SH-SY5Y (cell line): ENCODE measurements at regions not wholly inside any gene's neighbourhood (a gene's known extent, or its start where the extent isn't known, plus 50 kb on each side); places are given as distances from the start of the nearest gene placed in this dataset.

Experiments
- GATA2 ChIP-seq: IDR thresholded peaks from 2 replicates; pipeline ENCODE4 v1.6.1; 2011; ENCODE audit warnings: mild to moderate bottlenecking, low read depth, low read length
- GATA3 ChIP-seq: IDR thresholded peaks from 2 replicates; pipeline ENCODE4 v1.6.1; 2011; ENCODE audit warnings: low read depth, mild to moderate bottlenecking, low read length, moderate library complexity

DNA sequence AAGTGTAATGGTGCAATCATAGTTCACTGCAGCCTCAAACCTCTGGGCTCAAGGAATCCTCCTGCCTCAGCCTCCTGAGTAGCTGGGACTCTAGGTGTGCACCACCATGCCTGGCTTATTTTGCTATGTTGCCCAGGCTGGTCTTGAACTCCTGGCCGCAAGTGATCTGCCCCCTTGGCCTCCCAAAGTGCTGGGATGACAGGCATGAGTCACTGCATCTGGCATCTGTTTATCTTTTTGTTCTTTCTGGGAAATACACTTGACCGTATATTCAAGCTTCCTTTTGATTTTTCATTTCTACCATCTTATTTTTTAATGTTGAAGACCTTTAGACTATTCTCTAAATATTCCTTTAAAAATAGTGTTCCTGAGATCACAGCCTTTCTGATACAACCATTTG is 82.4 kb upstream of the OSBPL8 start:
- TF ChIP-seq GATA2 (no peak), GATA3 (no peak)

DNA sequence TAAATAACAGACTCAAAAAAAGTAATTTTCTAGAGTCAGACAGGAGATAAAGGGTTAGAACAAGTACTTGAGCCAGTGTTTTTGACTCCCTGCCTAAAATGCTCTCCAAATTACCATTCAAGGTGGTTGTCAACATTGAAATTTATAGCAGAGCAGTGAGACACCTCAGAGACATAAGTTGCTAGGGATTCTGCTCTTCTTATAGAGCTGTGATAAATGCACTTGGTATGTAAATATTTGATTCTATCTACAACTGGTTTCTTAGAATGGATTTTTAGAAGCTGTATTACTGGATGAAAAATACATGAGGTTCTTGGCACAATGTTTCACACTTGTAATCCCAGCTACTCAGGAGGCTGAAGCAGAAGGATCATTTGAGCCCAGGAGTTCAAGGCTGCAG is 83.9 kb upstream of the OSBPL8 start:
- TF ChIP-seq GATA3 (no peak), GATA2 (no peak)

DNA sequence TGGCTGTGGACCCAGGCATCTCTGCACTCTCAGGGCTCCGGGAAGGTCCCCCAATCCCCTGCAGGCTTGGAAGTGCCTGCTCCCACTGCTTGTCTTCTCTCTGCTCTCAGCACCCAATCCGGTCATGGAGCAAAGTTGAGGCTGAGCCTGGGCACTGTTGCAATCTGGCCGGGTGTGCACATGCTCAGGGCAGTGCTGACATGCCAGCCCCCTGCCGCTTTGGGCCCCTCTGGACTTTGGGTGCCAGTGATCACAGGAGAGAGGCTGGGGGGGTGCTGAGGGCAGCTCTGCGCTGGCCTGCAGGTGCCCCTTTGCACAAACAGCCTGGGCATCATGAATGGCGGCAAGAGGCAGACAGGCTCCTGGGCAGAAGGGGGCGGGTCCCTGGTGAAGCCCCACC is 85.4 kb upstream of the OSBPL8 start:
- TF ChIP-seq GATA2 (no peak), GATA3 (no peak)

DNA sequence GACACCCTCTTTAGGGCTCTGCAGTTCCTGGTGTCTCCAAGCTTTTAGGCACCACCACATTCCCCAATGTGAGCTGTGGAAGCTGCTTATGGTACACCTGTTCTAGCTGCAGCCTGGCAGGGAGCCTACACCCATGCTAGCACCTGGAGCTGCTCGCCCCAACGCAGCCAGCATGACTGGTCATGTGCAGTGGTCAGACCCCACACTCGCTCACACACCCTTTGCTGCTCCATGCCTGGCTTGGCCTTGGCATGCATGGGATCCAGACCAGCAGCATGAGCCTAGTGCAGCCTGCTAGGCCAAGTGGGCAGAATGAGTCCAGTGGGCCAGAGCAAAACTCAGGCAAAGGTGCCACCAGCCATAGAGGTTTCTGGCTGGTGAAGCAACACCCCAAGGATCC is 86.4 kb upstream of the OSBPL8 start:
- TF ChIP-seq GATA3 (no peak), GATA2 (no peak)

DNA sequence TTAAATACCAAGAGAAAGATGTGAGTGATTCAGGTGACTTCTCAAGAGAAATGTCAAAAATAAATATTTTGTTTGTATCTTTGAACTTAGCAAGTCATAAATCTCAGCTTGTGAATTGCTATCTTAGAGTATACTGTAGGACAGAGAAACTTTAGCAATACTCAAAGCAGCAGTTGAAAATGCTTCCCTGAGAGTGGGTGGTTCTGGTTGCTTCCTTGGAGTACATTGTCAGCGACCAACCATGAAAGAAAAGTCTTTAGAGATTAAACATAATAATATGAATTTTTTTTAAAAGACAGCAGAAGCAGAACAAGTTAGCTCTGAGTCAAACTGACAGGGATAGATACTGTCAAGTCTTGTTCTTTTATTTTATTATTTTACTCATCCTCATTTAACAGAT is 86.8 kb upstream of the OSBPL8 start:
- TF ChIP-seq GATA3 (no peak), GATA2 (no peak)

DNA sequence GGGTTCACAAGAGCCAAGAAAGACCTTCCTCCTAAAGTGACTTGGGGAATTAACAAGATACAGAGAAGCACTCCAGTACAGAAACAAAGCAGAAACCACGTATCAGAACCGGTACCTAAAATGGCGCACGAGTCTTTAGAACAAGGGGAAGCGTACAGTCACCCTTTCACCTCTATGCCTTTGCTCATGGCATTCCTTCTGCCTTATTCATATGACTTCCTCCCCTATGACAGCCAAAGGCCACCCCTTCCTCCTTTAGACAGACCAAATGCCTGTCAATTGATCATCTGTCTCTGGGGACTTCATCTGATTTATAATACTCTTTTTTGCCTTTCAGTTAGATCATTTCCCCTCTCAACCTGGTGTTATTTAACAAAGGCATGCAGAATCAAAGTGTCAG is 89.5 kb upstream of the OSBPL8 start:
- no peak for TF ChIP-seq GATA2
- no peak for TF ChIP-seq GATA3

GRCh38 chr12:76652402-76652801 is 92.8 kb upstream of the OSBPL8 start:
- TF ChIP-seq GATA2 (no peak), GATA3 (no peak)

DNA sequence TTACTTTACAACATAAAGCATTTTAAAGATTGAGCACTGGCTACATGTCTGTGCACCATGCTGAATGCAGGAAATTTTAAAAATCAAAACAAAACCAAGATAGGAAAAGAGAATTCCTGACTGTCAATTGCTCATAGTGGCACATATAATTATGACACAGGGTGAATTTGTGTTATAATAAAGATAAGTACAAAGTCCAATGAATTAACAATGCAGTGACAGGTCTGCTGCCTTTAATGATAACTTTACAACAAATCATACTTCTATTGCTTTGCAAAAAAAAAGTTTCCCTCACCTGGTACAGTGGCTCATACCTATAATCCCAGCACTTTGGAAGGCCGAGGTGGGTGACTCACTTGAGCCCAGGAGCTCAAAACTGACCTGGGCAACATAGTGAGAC is 93.8 kb upstream of the OSBPL8 start:
- TF ChIP-seq GATA2 (no peak), GATA3 (no peak)

- TF ChIP-seq GATA2, result no peak
- TF ChIP-seq GATA3, result no peak
These were observed 99.2 kb upstream of the ZDHHC17 start for GRCh38 chr12:76664731-76665130.

GRCh38 chr12:76666290-76666835 is 97.6 kb upstream of the ZDHHC17 start:
- TF ChIP-seq GATA2 (no peak), GATA3 (no peak)

DNA sequence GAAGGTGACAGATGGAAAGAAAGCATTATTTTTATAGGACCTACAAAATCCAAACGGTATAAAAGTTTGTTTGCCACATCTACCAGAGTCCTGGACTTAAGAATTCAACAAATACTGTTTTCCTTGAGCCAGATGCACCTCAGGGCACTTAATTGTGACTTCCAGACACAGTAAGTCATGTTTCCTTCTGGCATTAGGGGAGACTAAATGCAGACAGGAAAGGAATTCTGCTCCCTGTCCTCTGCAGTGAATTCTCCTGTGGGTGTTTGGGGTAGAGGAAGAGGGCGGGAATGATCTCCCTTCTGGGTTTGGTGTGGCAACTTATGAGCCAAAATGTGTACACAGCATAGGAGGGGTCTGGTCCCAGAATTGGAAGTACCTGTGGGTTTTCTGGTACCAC is 93.9 kb upstream of the ZDHHC17 start:
- TF ChIP-seq GATA2, result no peak
- TF ChIP-seq GATA3, result no peak

DNA sequence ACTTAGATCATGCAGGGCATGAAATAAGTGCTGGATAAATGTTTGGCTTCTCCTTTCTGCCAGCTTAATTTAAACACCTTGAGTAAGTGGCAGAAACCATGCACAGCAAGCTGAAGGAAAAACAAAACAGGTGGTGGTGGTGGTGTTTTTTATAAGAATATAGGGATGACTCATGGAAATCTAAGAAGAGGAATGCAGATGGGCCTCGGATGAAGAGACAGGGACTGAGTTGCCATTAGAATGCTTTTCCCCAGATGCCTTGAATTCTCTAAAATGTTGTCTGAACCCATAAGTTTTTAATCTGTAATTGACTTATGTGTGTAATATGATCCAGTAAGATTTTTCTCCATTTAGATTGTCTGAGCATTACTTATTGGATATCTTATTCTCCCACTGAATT is 93.1 kb upstream of the ZDHHC17 start:
- TF ChIP-seq GATA3, result no peak
- no peak for TF ChIP-seq GATA2

DNA sequence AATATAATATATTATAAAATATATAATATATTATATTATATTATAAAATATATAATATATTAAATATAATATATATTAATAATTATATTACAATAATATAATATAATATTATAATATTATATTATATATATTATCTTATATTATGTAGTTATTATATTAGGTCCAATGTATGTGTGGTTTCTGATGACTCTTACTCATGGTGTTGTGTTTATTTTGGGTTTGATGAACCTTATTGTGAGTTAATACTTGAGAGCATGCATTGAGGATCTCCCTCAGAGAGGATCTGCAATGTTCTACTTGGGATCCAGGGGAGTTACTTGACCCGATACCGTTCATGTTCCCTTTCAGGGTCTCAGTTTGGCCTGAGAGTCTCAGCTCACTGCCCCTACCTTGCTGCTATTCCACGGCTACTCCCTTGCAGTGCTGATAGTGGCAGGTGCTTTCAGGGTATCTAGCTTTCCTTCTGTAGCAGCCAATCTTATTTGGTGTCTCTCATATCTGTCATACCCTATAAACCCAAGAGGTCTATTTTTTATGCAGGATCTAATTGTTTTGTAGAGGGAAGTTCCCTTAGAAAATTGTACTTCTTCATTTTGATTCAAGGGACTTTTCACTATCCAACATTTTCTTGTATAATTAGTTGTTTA is 89.1 kb upstream of the ZDHHC17 start:
- no peak for TF ChIP-seq GATA2

DNA sequence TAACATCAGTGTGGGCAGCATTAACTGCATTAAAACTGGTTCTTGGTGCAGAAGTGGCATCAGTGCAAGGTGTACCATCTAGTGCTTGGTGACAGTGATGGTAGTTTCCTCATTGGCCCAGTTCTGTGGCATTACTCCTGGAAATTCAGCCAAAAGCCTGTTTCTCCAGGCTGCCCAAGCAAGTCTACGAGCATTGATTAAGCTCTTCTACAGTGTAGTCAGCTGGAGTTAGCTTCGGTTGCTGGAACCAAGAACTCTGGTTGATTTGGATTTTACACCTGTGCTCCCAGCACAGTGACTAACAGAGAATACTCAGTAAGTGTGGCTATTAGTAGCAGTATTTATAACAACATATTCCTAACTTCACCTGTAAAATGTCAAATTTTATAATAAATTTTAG is 84.9 kb upstream of the ZDHHC17 start:
- no peak for TF ChIP-seq GATA3
- TF ChIP-seq GATA2, result no peak

DNA sequence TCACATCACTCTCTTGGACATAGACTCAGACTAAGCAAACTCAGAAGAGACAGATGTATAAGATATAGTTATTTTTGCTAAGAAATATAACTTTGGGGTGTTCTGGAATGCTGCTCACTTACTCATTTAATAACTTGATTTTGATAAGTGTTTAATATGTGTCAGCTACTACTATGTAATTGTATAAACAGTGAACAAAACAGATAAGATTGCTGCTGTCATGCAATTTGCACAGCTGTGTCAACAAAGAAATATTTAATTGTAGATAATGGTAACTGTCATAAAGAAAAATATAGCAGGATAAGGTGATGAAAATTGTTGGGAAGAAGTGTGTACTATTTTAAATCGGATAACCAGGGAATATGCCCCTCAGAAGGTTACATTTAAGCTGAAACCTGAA is 84.1 kb upstream of the ZDHHC17 start:
- TF ChIP-seq GATA2 (no peak), GATA3 (no peak)

DNA sequence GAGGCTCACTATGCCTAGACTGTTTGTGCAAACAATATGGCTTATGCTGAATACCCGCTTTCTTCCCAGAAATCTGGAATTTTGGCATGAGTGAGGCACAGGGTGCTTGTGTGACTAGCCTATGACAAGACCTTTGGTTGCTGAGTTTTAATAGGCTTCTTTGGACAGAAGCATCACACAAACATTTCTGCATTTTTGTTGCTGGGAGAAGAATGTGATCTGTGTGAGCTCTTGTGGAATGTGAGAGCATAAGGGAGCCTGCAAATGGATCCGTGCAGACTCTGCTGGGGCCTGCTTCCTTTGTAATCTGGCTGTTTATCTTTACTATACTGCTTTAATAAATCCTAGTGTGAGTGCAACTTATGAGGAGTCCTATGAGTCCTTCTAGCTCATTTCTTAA is 83.0 kb upstream of the ZDHHC17 start:
- TF ChIP-seq GATA3 (no peak), GATA2 (no peak)
